ENCODE measurements at regions not wholly inside any gene's neighbourhood (a gene's known extent, or its start where the extent isn't known, plus 50 kb on each side); places are given as distances from the start of the nearest gene placed in this dataset.

DNA sequence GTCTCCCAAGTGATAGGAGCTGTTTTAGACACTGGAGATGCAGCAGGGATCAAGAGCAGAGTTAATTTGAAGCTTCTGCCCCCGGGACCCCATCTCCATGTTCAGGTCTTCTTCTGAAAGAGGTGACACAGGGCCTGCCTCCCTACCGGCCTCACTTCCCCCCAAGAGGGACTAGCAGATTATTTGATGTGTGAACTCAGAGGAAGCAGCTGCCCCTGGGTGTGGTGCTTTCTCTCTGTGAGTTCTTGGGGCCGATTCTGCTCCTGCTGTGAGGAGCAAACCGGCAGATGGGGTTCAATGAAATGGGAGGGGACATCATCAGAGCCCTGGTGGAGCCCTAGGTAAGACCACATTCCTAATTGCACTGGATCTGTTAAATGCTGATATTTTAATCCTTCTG, 193.4 kb downstream of the FBXO15 start:
- TF ChIP-seq CTCF (IDR thresholded peaks at IDR 0.05) (no peak), POLR2A (IDR thresholded peaks at IDR 0.05) (no peak)

Data from gastroesophageal sphincter (tissue), 3 donors.